Tibial nerve (tissue), 4 donors: ENCODE measurements at regions not wholly inside any gene's neighbourhood (a gene's known extent, or its start where the extent isn't known, plus 50 kb on each side); places are given as distances from the start of the nearest gene placed in this dataset.

Experiments
- DNase-seq, 2 donors: peaks; one replicate each; pipeline ENCODE4 v3.0.0-alpha.2; 2019; ENCODE audit warnings: low spot score in 2 of 2
- H3K27ac ChIP-seq, 4 donors: fragments of 200-600 bp; sonication (generic) in 3 of 4; one replicate each; pipeline ENCODE4 v1.5.1; 2017 to 2019; ENCODE audit warnings: mild to moderate bottlenecking in 1 of 4
- H3K27me3 ChIP-seq, 2 donors: fragments of 200-600 bp; sonication (generic) in 1 of 2; one replicate each; pipeline versions ENCODE4 v1.5.1 to v1.6.0; 2017 to 2019
- H3K36me3 ChIP-seq, 3 donors: fragments of 200-600 bp; sonication (generic); one replicate each; pipeline ENCODE4 v1.5.1; 2018 to 2019
- H3K4me1 ChIP-seq, 4 donors: fragments of 200-600 bp; sonication (generic) in 3 of 4; one replicate each; pipeline ENCODE4 v1.5.1; 2017 to 2019
- H3K4me3 ChIP-seq, 4 donors: fragments of 200-600 bp; sonication (generic) in 3 of 4; one replicate each; pipeline ENCODE4 v1.5.1; 2017 to 2019; ENCODE audit warnings: mild to moderate bottlenecking in 1 of 4, moderate library complexity in 1 of 4
- H3K9me3 ChIP-seq, 4 donors: fragments of 200-600 bp; sonication (generic) in 3 of 4; one replicate each; pipeline ENCODE4 v1.5.1; 2017 to 2019
- CTCF ChIP-seq, 5 experiments: fragments of 200-600 bp in 3 of 5; fragments of 450-650 bp in 2 of 5; sonication (generic) in 3 of 5; IDR thresholded peaks; one replicate each; pipeline ENCODE4 v1.5.1; 2016 to 2019; ENCODE audit warnings: antibody characterized with exemption in 5 of 5, mild to moderate bottlenecking in 3 of 5, moderate library complexity in 2 of 5
- EP300 ChIP-seq, 2 donors: sonication (generic); formaldehyde crosslinking; IDR thresholded peaks; one replicate each; pipeline ENCODE4 v1.6.1; 2017; ENCODE audit warnings: antibody characterized with exemption in 2 of 2, mild to moderate bottlenecking in 1 of 2
- POLR2A ChIP-seq, 2 donors: fragments of 450-650 bp; IDR thresholded peaks; one replicate each; pipeline ENCODE4 v1.6.1; 2017; ENCODE audit warnings: antibody characterized with exemption in 2 of 2, mild to moderate bottlenecking in 2 of 2, moderate library complexity in 2 of 2
- WGBS, 2 donors: methylation state at CpG; one replicate each; pipeline ENCODE4 v1.1.5; 2018; 5-methylcytosine and 5-hydroxymethylcytosine counted together

- Histone ChIP-seq H3K27ac (no peak overlapping the region), H3K36me3 (no peaks in the 10 kb centered on the region), H3K4me1 (no peaks in the 10 kb centered on the region), H3K27me3 (no peaks in the 10 kb centered on the region), H3K4me3 (no peak overlapping the region), H3K9me3 (peaks cover 0 to 9% (median 0%) of the 10 kb centered on the region in 4 donors)
- TF ChIP-seq CTCF (IDR thresholded peaks at IDR 0.05): no peak
- TF ChIP-seq EP300 (IDR thresholded peaks at IDR 0.05): no peak
- TF ChIP-seq POLR2A (IDR thresholded peaks at IDR 0.05): no peak
- DNase-seq: no peak
These were observed 81.0 kb upstream of the ACVR2A start for GRCh38 chr2:147763861-147764260.

- 66 to 78% methylated on average over 2 of the region's 2 CpGs for WGBS, 2 donors
- H3K27me3 ChIP-seq: no peaks in the 10 kb centered on the region
- TF ChIP-seq POLR2A (IDR thresholded peaks at IDR 0.05) (no peak), CTCF (IDR thresholded peaks at IDR 0.05) (no peak), EP300 (IDR thresholded peaks at IDR 0.05) (no peak)
These were observed 83.8 kb upstream of the ACVR2A start for GRCh38 chr2:147760984-147761383.

GRCh38 chr2:147759536-147759935 is 85.3 kb upstream of the ACVR2A start:
- H3K36me3 ChIP-seq: no peaks in the 10 kb centered on the region
- no peak for DNase-seq
- H3K4me1 ChIP-seq: no peaks in the 10 kb centered on the region
- 52 to 71% methylated on average over 3 of the region's 3 CpGs for WGBS, 2 donors
- H3K27me3 ChIP-seq: no peaks in the 10 kb centered on the region
- H3K4me3 ChIP-seq: no peak overlapping the region
- TF ChIP-seq POLR2A (IDR thresholded peaks at IDR 0.05) (no peak), EP300 (IDR thresholded peaks at IDR 0.05) (no peak), CTCF (IDR thresholded peaks at IDR 0.05) (no peak)
- no peaks in the 10 kb centered on the region for H3K9me3 ChIP-seq
- H3K27ac ChIP-seq: no peak overlapping the region

More at GRCh38 chr2:147760984-147761383, 83.8 kb upstream of the ACVR2A start:
- no peak for DNase-seq
- no peaks in the 10 kb centered on the region for H3K36me3 ChIP-seq
- H3K27ac ChIP-seq: no peak overlapping the region
- no peaks in the 10 kb centered on the region for H3K9me3 ChIP-seq
- H3K4me1 ChIP-seq: no peaks in the 10 kb centered on the region
- H3K4me3 ChIP-seq: no peak overlapping the region

- no peaks in the 10 kb centered on the region for H3K9me3 ChIP-seq
- H3K4me3 ChIP-seq: no peak overlapping the region
- no peaks in the 10 kb centered on the region for H3K27me3 ChIP-seq
- 76 to 79% methylated on average over 2 of the region's 2 CpGs for WGBS, 2 donors
- no peak for DNase-seq
- no peak for TF ChIP-seq CTCF (IDR thresholded peaks at IDR 0.05)
- TF ChIP-seq EP300 (IDR thresholded peaks at IDR 0.05): no peak
- no peak for TF ChIP-seq POLR2A (IDR thresholded peaks at IDR 0.05)
- no peak overlapping the region for H3K27ac ChIP-seq
- no peaks in the 10 kb centered on the region for H3K36me3 ChIP-seq
- H3K4me1 ChIP-seq: no peaks in the 10 kb centered on the region
These were observed 86.0 kb upstream of the ACVR2A start for GRCh38 chr2:147758821-147759220.

- Histone ChIP-seq H3K9me3 (no peaks in the 10 kb centered on the region), H3K27ac (no peak overlapping the region), H3K4me3 (no peak overlapping the region), H3K36me3 (no peaks in the 10 kb centered on the region), H3K4me1 (no peaks in the 10 kb centered on the region), H3K27me3 (no peaks in the 10 kb centered on the region)
- TF ChIP-seq POLR2A (IDR thresholded peaks at IDR 0.05) (no peak), EP300 (IDR thresholded peaks at IDR 0.05) (no peak), CTCF (IDR thresholded peaks at IDR 0.05) (no peak)
- DNase-seq: no peak
- WGBS, 2 donors: 51 to 52% methylated on average over 2 of the region's 2 CpGs
These were observed 88.8 kb upstream of the ACVR2A start for GRCh38 chr2:147756069-147756468.
